Endodermal cell (in vitro differentiated cells): ENCODE measurements at regions not wholly inside any gene's neighbourhood (a gene's known extent, or its start where the extent isn't known, plus 50 kb on each side); places are given as distances from the start of the nearest gene placed in this dataset.

Experiments used
- DNase-seq: peaks from one replicate; pipeline ENCODE4 v3.0.0-alpha.2; 2017
- H3K27ac ChIP-seq: 2 replicates; pipeline ENCODE4 v1.5.1; 2013; ENCODE audit warnings: mild to moderate bottlenecking, low read depth, low read length, moderate library complexity
- H3K27me3 ChIP-seq: 2 replicates; pipeline ENCODE4 v1.6.1; 2013; ENCODE audit warnings: mild to moderate bottlenecking, low read length, moderate library complexity; ENCODE audit not compliant: insufficient read depth, control insufficient read depth, poor library complexity, severe bottlenecking
- H3K36me3 ChIP-seq: 2 replicates; pipeline ENCODE4 v1.7.0; 2013; ENCODE audit warnings: mild to moderate bottlenecking, low read length, moderate library complexity; ENCODE audit not compliant: control insufficient read depth, insufficient read depth
- H3K4me1 ChIP-seq: one replicate; pipeline ENCODE4 v1.7.0; 2013; ENCODE audit warnings: low read length; ENCODE audit not compliant: control insufficient read depth, insufficient read depth
- H3K4me3 ChIP-seq: 2 replicates; pipeline ENCODE4 v1.5.1; 2013; ENCODE audit warnings: mild to moderate bottlenecking, low read length, moderate library complexity
- H3K9ac ChIP-seq: 2 replicates; pipeline ENCODE4 v1.6.1; 2013; ENCODE audit warnings: mild to moderate bottlenecking, low read length, moderate library complexity; ENCODE audit not compliant: poor library complexity, severe bottlenecking; ENCODE audit errors: extremely low read depth
- H3K9me3 ChIP-seq: 2 replicates; pipeline ENCODE4 v1.6.1; 2013; ENCODE audit warnings: mild to moderate bottlenecking, low read length, moderate library complexity; ENCODE audit not compliant: control insufficient read depth
- H3K27ac Mint-ChIP-seq: 2 replicates; pipeline ENCODE4 v1.8.0; 2020; ENCODE audit warnings: mixed read lengths
- H3K27me3 Mint-ChIP-seq: 2 replicates; pipeline ENCODE4 v1.8.0; 2021; ENCODE audit warnings: mild to moderate bottlenecking, mixed read lengths; ENCODE audit not compliant: insufficient read depth
- H3K36me3 Mint-ChIP-seq: 2 replicates; pipeline ENCODE4 v1.8.0; 2020; ENCODE audit warnings: low read depth, mixed read lengths
- H3K4me1 Mint-ChIP-seq: 2 replicates; pipeline ENCODE4 v1.8.0; 2020; ENCODE audit warnings: mixed read lengths
- H3K4me3 Mint-ChIP-seq: 2 replicates; pipeline ENCODE4 v1.8.0; 2020; ENCODE audit warnings: mild to moderate bottlenecking, moderate library complexity, mixed read lengths
- H3K9me3 Mint-ChIP-seq: 2 replicates; pipeline ENCODE4 v1.8.0; 2020; ENCODE audit warnings: mild to moderate bottlenecking, mixed read lengths
- CTCF ChIP-seq: fragments of 200-600 bp; sonication (generic); conservative IDR thresholded peaks from 2 replicates; pipeline ENCODE4 v1.5.0; 2021; ENCODE audit warnings: antibody characterized with exemption, mild to moderate bottlenecking
- WGBS, 2 experiments: methylation state at CpG; one replicate each; pipeline versions ENCODE4 v1.1.5 to v1.1.7; 2013; ENCODE audit warnings: missing lambda C conversion rate in 2 of 2, mixed read lengths in 1 of 2; ENCODE audit not compliant: insufficient coverage in 1 of 2, insufficient read length in 1 of 2; 5-methylcytosine and 5-hydroxymethylcytosine counted together

DNA sequence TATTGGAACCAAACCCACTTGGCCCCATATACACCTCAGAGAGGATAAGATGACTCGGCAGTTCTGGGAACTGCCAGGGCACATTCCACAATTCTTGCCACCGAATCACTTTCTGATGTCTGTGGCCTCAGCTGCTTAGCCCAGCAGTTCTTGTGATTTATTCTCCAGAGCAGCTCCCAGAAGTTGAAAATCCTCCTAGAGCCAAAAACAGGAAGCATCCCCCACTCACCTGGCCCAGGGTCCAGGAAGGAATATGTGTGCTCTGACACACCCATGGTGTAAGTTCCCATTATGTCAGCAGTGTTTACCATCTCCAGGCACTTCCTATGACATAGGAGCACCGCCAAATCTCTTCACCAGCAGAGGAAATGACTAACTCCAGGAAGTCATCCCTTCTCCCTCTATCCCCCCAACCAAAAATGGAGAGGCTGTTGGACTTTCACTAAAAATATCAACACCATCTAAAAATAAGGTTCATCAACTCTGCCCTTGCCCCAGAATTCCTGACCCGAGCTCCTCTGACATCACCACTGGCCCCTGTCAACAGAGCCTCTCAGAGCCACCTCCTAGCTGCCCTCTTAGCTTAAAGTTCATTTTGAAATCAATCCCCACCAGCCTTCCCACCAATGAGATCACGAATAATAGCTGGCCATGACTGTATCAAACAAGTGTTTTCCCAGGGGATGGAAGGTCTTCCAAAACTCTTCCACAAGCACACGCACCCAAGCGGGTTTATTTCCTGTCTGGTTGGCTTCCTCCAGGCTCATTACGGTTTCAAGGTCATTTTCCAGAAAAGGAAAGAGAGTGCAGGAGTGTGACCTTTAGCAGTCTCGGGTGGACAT lies 223.1 kb upstream of the PARD3B start:
- 93 to 97% methylated on average over 6 to 9 of the region's 9 CpGs for WGBS, 2 experiments
- Histone ChIP-seq H3K4me1 (peaks cover 3% of the 10 kb centered on the region), H3K9me3 (no peaks in the 10 kb centered on the region), H3K9ac (no peak overlapping the region), H3K27ac (no peak overlapping the region), H3K27me3 (no peaks in the 10 kb centered on the region), H3K4me3 (no peak overlapping the region), H3K36me3 (no peaks in the 10 kb centered on the region)
- Mint-ChIP-seq H3K36me3 (no peaks in the 10 kb centered on the region), H3K27me3 (no peaks in the 10 kb centered on the region), H3K27ac (no peak overlapping the region), H3K4me1 (peaks cover 16% of the 10 kb centered on the region), H3K4me3 (no peak overlapping the region), H3K9me3 (no peaks in the 10 kb centered on the region)
- no peak for DNase-seq
- TF ChIP-seq CTCF: no peak

GRCh38 chr2:204325468-204325867 lies 219.8 kb upstream of the PARD3B start:
- no peak overlapping the region for H3K4me3 ChIP-seq
- DNase-seq: peak; percentile 88
- Mint-ChIP-seq H3K36me3 (no peaks in the 10 kb centered on the region), H3K27me3 (peaks cover 2% of the 10 kb centered on the region), H3K27ac (no peak overlapping the region), H3K9me3 (no peaks in the 10 kb centered on the region), H3K4me1 (peaks cover 16% of the 10 kb centered on the region), H3K4me3 (no peak overlapping the region)
- WGBS, 2 experiments: 11 to 15% methylated on average over 6 of the region's 7 CpGs
- peaks cover 3% of the 10 kb centered on the region for H3K4me1 ChIP-seq
- H3K27me3 ChIP-seq: no peaks in the 10 kb centered on the region
- no peaks in the 10 kb centered on the region for H3K36me3 ChIP-seq
- no peaks in the 10 kb centered on the region for H3K9me3 ChIP-seq
- peak; percentile 94 for TF ChIP-seq CTCF
- no peak overlapping the region for H3K9ac ChIP-seq
- no peak overlapping the region for H3K27ac ChIP-seq

- Histone ChIP-seq H3K36me3 (no peaks in the 10 kb centered on the region), H3K27ac (no peak overlapping the region), H3K9me3 (no peaks in the 10 kb centered on the region), H3K27me3 (no peaks in the 10 kb centered on the region), H3K4me1 (no peaks in the 10 kb centered on the region), H3K4me3 (no peak overlapping the region), H3K9ac (no peak overlapping the region)
- Mint-ChIP-seq H3K27ac (no peak overlapping the region), H3K27me3 (peaks cover 2% of the 10 kb centered on the region), H3K36me3 (no peaks in the 10 kb centered on the region), H3K4me1 (peaks cover 9% of the 10 kb centered on the region), H3K4me3 (no peak overlapping the region), H3K9me3 (no peaks in the 10 kb centered on the region)
- TF ChIP-seq CTCF: no peak
- no peak for DNase-seq
- 94 to 98% methylated on average over 7 of the region's 7 CpGs for WGBS, 2 experiments
These were observed 216.9 kb upstream of the PARD3B start for GRCh38 chr2:204328373-204328772.
